ENCODE measurements at regions not wholly inside any gene's neighbourhood (a gene's known extent, or its start where the extent isn't known, plus 50 kb on each side); places are given as distances from the start of the nearest gene placed in this dataset.

DNA sequence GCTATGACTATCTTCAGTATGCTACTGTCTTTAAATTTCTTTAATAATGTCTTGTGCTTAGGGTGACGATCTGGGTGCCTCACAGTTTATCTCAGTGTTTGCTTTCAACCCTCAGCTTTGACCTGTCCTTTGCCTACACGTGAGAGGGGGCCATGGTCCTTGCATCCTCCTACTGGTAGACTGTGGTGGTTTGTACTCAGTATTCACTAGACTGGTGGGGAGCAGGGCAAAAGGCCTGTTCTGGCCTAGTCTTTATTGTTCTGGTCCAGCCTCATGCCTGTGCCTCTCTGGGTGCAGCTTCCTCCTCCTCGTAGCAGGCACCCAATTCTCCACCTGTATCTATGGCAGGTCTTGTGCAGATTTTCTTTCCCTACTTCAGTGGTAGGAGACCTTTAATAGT, 354.9 kb downstream of the CD109 start:
- no peak for TF ChIP-seq POLR2A (IDR thresholded peaks at IDR 0.05)
- TF ChIP-seq, protein P1, sequence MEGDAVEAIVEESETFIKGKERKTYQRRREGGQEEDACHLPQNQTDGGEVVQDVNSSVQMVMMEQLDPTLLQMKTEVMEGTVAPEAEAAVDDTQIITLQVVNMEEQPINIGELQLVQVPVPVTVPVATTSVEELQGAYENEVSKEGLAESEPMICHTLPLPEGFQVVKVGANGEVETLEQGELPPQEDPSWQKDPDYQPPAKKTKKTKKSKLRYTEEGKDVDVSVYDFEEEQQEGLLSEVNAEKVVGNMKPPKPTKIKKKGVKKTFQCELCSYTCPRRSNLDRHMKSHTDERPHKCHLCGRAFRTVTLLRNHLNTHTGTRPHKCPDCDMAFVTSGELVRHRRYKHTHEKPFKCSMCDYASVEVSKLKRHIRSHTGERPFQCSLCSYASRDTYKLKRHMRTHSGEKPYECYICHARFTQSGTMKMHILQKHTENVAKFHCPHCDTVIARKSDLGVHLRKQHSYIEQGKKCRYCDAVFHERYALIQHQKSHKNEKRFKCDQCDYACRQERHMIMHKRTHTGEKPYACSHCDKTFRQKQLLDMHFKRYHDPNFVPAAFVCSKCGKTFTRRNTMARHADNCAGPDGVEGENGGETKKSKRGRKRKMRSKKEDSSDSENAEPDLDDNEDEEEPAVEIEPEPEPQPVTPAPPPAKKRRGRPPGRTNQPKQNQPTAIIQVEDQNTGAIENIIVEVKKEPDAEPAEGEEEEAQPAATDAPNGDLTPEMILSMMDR (IDR thresholded peaks at IDR 0.05): no peak
